GM11168 (cell line): ENCODE measurements at regions not wholly inside any gene's neighbourhood (a gene's known extent, or its start where the extent isn't known, plus 50 kb on each side); places are given as distances from the start of the nearest gene placed in this dataset.

Experiments used
- in situ Hi-C: fragments of 300-500 bp; cut with MboI; formaldehyde crosslinking; loops from one replicate; pipeline ENCODE4 v1.12.0; 2022; ENCODE audit warnings: low sequenced_read_pairs; ENCODE audit not compliant: unreplicated experiment

DNA sequence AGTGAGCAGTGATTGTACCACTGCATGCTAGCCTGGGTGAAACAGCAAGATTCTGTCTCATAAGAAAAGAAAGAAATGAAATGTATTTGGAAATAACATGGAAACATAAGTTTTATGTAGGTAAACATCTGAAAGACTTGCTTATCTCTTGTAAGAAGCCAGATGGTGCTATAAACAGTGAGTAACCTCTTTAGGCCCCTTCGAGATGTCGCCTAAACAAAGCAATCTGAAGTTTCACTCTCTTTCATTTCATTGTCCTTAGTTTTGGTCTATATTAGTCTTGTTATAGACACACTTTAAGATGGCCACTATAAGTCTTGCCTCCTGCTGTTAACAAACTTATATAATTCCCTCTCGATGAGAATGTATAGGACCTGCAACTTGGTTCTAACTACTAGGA lies 472.6 kb upstream of the ATP2B1 start:
- in situ Hi-C loops: no loop called here

DNA sequence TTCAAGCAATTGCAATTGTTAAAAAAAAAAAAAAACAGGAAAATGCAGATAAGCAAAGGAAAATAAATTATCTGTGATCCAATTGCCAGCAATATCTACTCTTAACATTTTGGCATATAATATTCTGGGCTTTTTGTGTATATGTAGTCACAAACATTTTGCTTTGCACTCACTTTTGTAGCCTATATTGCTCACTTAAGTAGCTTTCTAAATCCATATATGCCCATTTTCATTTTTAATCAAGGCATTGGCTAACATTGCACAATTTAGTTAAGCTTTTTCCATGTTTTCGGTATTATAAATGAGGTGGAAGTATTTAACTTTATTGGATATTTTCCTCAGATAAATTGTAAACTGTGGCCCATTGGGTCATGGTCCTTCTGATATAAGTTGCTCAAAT lies 466.3 kb upstream of the ATP2B1 start:
- in situ Hi-C loops: no loop called here

DNA sequence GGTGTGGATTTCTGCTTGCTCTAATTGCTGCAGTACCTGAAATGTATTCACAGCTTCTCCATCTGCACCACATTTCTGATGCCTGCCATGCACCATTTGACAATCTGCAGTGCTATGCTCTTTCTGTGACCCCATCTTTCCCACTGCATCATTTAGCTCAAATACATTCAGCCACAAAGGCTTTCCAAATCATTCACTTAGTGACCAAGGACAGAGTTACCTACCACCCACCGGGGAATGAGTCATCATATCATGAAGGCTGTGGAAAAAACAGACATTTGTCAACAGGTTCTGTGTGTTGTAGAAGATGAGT lies 465.5 kb upstream of the ATP2B1 start:
- in situ Hi-C loops: no loop called here

DNA sequence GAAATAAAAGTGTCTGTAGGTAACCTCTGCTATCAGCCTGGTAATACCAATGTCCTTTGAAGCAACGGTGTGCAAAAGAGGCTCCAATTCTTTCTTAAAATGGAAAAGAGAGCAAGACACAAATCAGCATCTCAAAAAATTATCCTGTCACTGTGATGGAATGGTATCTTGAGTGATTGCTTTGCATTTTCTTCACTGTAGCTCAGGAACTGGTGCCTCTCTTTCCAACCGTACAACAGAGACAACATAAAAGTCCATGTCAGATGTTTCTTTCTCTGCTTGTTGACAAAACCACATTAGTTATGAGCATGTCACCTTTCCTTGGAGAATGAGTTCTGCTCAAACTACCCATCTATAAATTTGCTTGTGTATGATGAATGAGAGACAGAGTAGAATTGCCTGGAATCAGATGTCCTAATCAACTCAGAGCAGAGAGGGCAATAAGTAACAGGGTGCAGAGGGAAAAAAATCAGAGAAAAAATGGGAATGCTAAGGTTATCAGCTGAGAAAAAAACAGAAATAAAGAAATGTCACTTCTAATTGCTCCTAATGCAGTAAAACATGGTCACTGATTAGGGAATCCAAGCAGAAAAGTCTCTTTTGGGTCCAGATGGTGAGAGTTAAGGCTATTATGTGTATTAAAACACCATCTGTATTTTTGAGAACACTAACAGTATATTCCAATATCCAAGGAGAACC lies 465.0 kb upstream of the ATP2B1 start:
- in situ Hi-C loops: no loop called here

DNA sequence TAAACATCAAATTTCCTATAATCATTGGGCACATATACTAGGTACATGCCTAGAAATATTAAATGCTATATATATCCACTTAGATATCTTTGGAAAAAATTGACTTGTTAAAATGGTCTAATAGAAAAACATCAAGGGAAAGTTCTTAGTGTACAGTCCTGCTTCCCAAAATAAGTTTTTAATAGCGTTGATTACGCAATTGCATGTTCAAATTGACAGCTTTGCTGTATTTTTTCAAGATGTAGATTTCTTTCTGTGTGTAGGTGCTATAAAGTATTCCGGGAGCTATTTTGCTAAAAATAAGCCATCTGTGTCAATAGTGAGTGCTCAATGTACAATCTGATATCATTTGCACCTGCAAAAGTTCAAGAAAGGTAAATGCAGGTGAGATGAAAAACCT lies 463.9 kb upstream of the ATP2B1 start:
- in situ Hi-C loops: no loop called here

DNA sequence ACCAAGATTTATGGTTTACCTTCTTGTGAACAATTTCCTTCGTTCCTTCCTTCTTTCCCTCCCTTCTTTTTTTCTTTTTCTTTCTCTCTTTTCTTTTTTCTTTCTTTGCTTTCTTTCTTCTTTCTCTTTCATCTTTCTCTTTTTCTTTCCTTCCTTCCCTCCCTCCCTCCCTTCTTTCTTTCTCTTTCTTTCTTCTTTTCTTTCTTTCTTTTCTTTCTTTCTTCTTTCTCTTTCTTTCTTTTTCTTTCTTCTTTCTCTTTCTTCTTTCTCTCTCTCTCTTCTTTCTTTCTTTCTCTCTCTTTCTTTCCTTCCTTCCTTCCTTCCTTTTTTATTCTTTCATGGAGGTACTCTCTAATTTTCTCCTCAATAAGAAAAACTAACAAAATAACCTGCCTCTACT lies 462.1 kb upstream of the ATP2B1 start:
- in situ Hi-C loops: no loop called here

DNA sequence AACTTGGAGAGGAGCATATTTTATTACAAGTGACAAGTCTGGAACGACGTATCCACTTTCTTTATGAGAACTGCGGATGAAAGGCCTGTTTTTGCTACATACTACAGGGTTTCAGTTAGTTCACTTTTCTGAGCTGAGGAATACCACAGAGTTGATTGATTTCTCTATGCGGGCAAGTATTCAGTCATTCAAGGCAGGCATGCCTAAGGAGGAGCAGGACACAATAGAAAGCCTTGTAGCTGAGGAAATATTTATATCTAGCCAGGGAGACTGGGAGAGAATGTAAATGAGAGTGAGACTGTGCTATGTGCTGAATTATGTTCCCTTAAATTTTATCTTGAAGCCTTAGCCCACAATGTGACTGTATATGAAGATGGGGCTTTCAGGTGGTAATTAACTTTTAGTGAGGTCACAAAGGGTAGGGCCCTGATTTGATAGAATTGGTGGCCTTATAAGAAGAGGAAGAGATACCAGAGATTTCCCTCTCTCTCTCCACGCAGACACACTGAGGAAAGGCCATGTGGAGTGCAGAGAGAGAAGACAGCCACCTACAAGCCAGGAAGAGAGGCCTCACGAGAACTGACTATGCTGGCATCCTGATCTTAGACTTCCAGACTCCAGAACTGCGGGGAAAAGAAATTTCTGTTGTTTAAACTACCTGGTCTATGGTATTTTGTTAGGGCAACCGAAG lies 459.0 kb upstream of the ATP2B1 start:
- in situ Hi-C loops: no loop called here

DNA sequence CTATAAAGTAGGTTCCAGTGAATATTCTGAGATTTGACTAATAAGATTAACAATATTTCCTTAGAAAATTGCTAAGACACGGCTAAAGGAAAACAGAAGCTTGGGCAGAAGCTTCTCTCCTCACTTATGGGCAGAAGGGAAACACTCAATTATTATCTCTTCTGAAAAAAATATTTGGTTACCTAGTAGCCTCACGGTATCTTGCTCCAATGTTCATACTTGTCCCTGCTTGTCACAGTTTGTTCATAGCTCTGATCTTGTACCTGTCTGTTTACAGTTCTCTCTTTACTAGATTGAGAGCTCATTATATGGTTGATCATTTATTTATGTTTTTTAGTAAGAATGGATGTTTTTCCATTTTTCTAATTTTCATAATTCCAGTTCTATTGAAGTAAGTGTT lies 458.0 kb upstream of the ATP2B1 start:
- in situ Hi-C loops: no loop called here

DNA sequence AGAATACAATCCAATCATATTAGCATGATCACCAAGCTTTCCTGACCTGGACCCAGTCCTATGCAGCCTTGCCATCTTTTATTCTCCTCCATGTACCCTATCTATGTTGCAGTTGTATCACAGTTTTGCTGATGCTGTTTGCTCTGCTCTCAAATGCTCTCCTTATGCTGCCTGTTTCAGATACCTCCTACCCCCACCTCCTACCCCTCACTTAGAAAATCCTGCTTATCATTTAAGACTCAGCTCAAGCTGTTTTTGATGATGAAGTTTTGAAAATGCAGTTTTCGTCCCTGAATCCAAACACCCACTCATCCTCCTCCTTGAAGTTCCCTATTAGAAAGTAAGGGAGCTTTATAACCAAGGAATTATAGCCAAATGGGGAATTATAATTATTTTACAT lies 457.4 kb upstream of the ATP2B1 start:
- in situ Hi-C loops: no loop called here

DNA sequence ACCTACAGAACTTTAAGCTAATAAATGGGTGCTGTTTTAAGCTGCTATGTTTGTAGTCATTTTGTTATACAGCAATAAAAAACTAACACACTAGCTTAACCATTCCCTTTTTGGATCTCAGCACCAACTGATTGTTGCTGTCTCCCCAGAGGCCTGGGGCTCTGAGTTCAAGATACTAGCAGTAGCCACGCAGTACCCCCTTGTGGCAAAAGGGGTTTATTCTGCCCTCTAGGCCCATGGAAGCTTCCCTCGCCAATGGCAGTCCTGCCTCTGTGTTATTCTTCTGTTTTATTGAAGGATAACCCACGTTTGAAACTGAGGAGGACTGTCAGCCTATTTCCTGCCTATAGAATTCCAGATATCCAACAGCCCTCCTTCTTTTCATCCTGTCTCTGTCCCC lies 455.3 kb upstream of the ATP2B1 start:
- in situ Hi-C loops: no loop called here

DNA sequence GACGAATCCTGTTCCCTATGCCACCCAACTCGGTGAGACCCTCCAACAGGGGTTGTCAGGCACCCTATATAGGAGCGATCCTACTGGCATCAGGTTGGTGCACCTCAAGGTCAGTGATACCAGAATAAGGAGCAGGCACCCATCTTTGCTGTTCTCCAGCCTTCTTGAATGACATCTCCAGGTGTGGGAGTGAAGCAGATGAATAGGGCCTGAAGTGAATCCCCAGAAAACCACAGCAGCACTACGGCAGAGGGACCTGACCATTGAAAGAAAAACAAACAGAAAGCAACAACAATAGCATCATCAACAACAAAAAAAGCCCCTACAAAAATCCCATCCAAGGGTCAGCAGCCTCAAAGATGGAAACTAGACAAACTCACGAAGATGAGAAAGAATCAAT lies 445.2 kb upstream of the ATP2B1 start:
- in situ Hi-C loops: no loop called here

DNA sequence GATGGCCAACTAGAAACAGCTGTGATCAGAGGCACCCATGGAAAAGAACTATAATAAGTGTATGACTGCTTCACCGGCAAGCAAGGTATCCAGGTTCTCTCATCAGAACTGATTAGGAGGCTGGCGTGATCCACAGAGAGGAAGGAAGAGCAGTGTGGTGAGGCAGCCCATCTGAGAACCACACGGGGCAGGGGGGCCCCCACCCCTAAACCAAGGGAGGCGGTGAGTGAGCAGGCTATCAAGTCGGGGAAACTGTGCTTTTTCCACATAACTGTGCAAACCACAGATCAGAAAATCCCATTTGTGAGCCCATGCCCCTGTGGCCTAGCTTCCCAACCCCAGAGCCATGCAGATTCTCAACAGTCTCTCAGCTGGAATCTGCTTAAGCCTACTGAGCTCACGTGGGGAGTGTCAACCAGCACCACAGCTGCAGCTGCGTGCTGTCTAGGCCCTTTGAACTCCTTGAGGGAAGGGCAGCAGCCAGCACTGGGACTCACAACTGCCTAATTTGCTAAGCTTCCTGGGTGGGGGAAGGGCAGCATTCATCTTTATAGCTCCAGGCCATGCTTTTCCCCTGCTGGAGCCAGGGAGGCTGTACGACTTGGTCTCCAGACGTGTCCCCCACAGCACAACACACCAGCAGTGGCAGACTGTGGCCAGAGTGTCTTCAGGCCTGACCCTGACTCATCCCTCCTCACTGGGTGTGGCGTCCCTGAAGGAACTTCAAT lies 444.4 kb upstream of the ATP2B1 start:
- in situ Hi-C loops: no loop called here

DNA sequence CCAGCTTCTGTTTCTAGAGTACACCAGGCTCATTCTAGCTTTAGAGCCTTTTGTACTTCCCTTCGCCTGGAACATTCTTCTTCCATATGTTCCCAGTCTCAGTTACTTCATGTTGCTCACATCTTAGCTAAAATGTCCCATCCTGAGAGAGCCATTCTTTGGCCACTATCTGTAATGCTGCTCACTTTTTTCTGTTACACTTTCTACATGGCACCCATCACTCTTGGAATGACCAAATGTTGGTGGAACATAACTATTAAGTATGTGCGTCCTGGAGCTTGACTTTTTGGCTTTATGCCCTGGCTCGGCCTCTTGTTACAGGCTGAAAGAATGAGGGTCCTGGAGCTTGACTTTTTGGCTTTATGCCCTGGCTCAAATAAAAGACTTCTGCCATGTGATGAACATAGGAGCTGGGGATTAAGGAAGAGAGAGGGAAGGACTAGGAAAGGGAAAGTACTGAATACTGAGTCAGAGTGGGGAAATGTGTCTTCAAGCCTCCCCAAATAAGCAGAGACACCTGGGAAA lies 442.9 kb upstream of the ATP2B1 start:
- in situ Hi-C loops: no loop called here

DNA sequence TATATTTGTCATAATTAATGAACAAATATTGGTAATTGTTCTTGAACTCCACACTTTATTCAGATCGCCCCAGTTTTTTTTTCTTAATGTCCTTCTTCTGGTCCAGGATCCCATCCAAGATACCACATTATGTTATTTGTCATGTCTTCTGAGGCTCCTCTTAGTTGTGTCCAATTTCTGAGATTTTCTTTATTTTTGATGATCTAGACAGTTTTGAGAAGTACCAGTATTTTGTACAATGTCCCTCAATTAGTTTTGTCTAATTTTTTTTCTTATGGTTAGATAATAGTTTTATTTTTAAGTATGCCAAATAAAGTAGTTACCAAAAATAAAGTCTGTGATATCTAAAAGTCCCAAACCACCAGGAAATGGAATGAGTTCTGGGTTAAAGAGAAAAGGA lies 440.8 kb upstream of the ATP2B1 start:
- in situ Hi-C loops: no loop called here

DNA sequence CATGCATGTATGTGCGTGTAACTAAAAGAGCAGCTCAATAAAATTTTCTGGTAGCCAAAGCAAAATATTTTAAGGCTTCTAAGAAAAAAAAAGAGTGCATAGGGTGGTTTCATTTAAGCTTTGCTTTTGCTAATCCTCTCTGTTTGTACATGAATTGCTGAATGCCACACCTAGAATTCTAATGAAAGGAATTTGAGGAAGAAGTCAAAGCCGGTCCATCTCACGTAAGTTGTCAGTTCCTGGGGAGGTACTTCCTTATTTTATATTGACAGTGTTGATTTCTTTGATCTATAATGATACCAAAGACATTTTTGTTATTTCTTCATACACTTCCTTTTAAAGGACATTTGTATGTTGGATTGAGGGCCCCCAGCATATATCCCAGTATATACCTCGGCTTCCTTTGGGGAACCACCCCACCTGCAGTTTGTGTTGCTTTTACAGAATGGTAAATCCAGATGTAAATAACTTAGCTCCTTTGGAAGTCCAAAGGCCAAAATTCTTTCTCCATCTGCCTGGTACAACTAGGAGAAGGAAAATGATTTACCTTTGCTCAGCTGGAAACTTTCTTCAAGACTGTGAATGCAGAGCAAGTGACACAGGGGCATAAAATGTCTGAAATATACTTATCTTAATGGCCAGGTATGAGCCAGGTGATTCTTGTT lies 420.9 kb upstream of the ATP2B1 start:
- in situ Hi-C loops: no loop called here

DNA sequence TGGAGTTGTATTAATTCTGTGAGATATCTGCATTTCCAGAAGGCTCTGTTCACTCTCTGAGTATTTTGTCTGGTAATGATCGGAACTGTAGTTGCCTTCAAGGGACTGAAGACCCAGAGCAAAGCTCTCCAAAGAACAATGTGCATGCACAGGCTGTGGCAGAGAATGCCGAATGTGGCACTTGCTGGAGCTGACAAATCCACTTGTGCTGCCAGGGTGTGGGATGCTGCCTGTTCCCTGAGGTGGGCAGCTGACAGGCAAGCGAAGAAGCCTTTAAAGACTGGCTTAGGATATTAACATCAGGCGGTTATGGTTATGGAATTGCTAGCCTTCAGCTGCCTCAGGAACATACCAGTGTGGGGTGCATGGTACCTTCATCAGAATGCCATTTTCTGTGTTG lies 419.9 kb upstream of the ATP2B1 start:
- in situ Hi-C loops: no loop called here

DNA sequence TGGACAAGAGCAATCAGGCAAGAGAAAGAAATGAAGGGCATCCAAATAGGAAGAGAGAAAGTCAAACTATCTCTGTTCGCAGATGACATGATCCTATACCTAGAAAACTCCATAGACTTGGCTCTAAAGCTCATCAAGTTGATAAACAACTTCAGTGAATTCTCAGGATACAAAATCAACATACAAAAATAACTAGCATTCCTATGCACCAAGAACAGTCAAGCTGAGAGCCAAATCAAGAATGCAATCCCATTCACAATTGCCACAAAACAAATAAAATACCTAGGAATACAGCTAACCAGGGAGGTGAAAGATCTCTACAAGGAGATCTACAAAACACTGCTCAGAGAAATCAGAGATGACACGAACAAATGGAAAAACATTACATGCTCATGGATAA lies 417.5 kb upstream of the ATP2B1 start:
- in situ Hi-C loops: no loop called here

DNA sequence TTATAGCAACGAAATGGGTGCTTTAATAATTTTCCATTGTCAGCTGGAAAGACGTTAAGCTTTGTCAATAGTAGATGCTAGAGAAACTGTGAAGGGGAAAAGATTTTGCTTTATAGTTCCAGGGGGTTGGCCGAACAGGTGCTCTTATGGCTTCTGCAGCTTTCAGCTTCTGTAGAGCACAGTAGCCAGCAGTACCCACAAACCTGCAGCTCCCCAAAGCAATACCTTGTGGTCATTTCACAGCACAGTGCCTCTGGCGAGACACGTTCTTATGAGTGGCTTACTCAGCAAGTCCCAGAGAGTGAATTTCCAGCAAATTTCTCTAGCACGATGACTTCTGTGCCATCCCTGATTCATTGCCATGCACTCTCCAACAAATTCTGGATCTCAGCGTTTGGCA lies 416.3 kb upstream of the ATP2B1 start:
- in situ Hi-C loops: no loop called here

DNA sequence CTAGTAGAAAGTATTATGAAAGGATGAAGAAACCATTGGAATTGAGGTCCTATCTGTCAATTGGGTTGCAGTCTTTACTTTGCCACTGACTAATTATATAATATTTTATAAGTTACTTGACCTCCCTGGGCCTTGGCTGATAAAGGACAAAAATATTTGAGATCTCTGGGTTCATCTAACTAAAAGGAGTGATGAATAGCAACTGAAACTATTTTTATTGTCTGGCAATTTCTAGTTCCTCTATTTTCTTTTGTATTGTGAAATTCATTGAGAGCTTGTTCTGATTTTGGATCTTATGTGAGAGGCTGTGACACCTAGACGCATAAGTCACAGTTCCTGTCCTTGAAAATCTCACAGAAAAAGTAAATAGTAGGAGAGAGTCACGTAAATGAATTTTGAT lies 415.7 kb upstream of the ATP2B1 start:
- in situ Hi-C loops: no loop called here

DNA sequence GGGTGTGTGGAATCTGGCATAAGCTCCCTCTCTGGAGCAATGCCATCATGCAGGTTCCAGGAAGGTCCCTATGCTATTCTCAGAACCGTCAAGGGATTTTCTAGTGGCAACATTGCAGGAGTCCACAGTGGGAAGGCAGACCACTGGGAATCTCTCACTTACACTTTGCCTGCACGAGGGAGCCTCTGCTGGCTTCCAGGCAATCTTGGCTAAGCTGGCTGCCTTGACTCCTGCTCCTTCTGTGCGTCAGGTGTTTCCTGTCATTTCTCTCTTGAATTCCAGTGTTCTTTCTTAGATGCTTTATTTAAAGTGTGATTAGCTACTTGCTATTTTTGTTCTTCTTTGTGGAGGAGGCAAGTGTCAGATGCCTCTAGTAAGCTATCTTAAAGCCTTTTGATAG lies 414.0 kb upstream of the ATP2B1 start:
- in situ Hi-C loops: no loop called here

DNA sequence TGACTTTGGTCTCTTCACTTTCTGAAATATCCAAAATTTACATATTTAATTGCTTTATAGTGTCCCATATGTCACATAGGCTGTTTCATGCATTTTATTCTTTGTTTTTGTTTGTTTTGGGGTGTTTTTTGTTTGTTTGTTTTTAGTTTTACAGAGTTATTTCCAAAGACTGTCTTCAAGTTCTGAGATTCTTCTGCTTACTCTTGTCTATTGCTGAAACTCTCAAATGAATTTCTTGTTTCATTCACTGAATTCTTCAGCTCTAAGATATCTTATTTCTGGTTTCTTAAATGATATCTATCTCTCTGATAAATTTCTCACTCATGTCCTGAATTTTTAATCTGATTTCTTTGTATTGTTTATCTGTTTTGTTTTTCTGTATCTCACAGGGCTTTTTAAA lies 412.0 kb upstream of the ATP2B1 start:
- in situ Hi-C loops: no loop called here
